H1 (cell line): ENCODE measurements at regions not wholly inside any gene's neighbourhood (a gene's known extent, or its start where the extent isn't known, plus 50 kb on each side); places are given as distances from the start of the nearest gene placed in this dataset.

Source experiments
- CTCF ChIA-PET: fragments of 300-600 bp; sonication (Branson Sonifier 250); formaldehyde crosslinking; loops from one replicate; lab custom pipeline; 2021; ENCODE audit not compliant: partially characterized antibody; lab: Charles Lee
- POLR2A ChIA-PET: fragments of 300-600 bp; sonication (Branson Sonifier 250); formaldehyde crosslinking; loops from one replicate; lab custom pipeline; 2021; ENCODE audit warnings: inconsistent platforms; ENCODE audit not compliant: partially characterized antibody; lab: Charles Lee
- DNase-seq, 2 experiments: peaks; one replicate each; pipeline versions ENCODE4 v3.0.0 to v3.0.0-alpha.2; 2010 to 2022; ENCODE audit warnings: low spot score in 2 of 2, low read depth in 1 of 2, mixed read lengths in 1 of 2
- FAIRE-seq: peaks from 2 replicates; lab custom pipeline; 2011; peaks lifted over from hg19 to GRCh38; lab: Jason Lieb, UNC
- H2AFZ ChIP-seq: 2 replicates; pipeline ENCODE4 v1.8.1; 2012; ENCODE audit warnings: low read length, inconsistent platforms
- H2AK5ac ChIP-seq: 2 replicates; pipeline ENCODE4 v1.6.1; 2013; ENCODE audit warnings: low read depth, low read length
- H2BK120ac ChIP-seq: replicated peaks from 2 replicates; pipeline ENCODE3; 2013; ENCODE audit warnings: low read depth, low read length, inconsistent platforms
- H2BK12ac ChIP-seq: 2 replicates; pipeline ENCODE4 v1.6.1; 2013; ENCODE audit warnings: low read depth, low read length
- H2BK15ac ChIP-seq: 2 replicates; pipeline ENCODE4 v1.6.1; 2013; ENCODE audit warnings: low read length
- H2BK20ac ChIP-seq: 2 replicates; pipeline ENCODE4 v1.6.1; 2013; ENCODE audit warnings: low read length
- H2BK5ac ChIP-seq: 2 replicates; pipeline ENCODE4 v1.6.1; 2013; ENCODE audit warnings: low read depth, low read length
- H3K14ac ChIP-seq: 2 replicates; pipeline ENCODE4 v1.6.1; 2013; ENCODE audit warnings: inconsistent platforms; ENCODE audit not compliant: insufficient read length
- H3K18ac ChIP-seq: 2 replicates; pipeline ENCODE4 v1.6.1; 2013; ENCODE audit warnings: low read length; ENCODE audit errors: extremely low read depth
- H3K23ac ChIP-seq: 2 replicates; pipeline ENCODE4 v1.6.1; 2013; ENCODE audit warnings: inconsistent platforms; ENCODE audit not compliant: insufficient read length
- H3K23me2 ChIP-seq: 2 replicates; pipeline ENCODE4 v1.6.1; 2013; ENCODE audit warnings: low read depth, low read length
- H3K27ac ChIP-seq: 2 replicates; pipeline ENCODE4 v1.6.1; 2011; ENCODE audit warnings: low read depth, low read length, inconsistent platforms
- H3K27me3 ChIP-seq, 4 experiments: replicated peaks in 1 of 4; 1 replicate in 1 of 4; 2 replicates in 3 of 4; pipeline versions ENCODE4 v1.6.1 to v1.8.1; 2011 to 2013; ENCODE audit warnings: low read length in 3 of 4, mild to moderate bottlenecking in 3 of 4, inconsistent platforms in 2 of 4, mixed read lengths in 2 of 4, moderate library complexity in 1 of 4; ENCODE audit not compliant: control insufficient read depth in 3 of 4, insufficient read depth in 3 of 4; ENCODE audit errors: extremely low read depth in 1 of 4
- H3K36me3 ChIP-seq, 4 experiments: 2 replicates each; pipeline versions ENCODE4 v1.6.1 to v1.8.1; 2011 to 2013; ENCODE audit warnings: mild to moderate bottlenecking in 4 of 4, low read length in 3 of 4, moderate library complexity in 2 of 4, control low read depth in 1 of 4, inconsistent platforms in 1 of 4; ENCODE audit not compliant: insufficient read depth in 4 of 4, control insufficient read depth in 2 of 4
- H3K4ac ChIP-seq: replicated peaks from 2 replicates; pipeline ENCODE3; 2013; ENCODE audit warnings: low read length, low read depth, mixed read lengths, inconsistent platforms; ENCODE audit not compliant: insufficient read length
- H3K4me1 ChIP-seq, 4 experiments: replicated peaks in 1 of 4; 1 replicate in 1 of 4; 2 replicates in 3 of 4; pipeline versions ENCODE4 v1.6.1 to v1.8.1; 2011 to 2013; ENCODE audit warnings: low read length in 3 of 4, inconsistent platforms in 2 of 4, mixed read lengths in 1 of 4; ENCODE audit not compliant: insufficient read depth in 4 of 4, control insufficient read depth in 3 of 4
- H3K4me2 ChIP-seq, 2 experiments: 2 replicates each; pipeline versions ENCODE4 v1.6.1 to v1.8.1; 2011 to 2013; ENCODE audit warnings: low read depth in 2 of 2, low read length in 2 of 2, control low read depth in 1 of 2, inconsistent platforms in 1 of 2, mild to moderate bottlenecking in 1 of 2; ENCODE audit not compliant: insufficient read depth in 1 of 2
- H3K4me3 ChIP-seq, 4 experiments: fragments of 200-600, 300-600 bp in 1 of 4; sonication (generic), shearing (Covaris generic), sonication (Bioruptor Twin) in 1 of 4; 2 replicates each; pipeline versions ENCODE4 v1.5.1 to v1.8.1; 2011 to 2016; ENCODE audit warnings: low read length in 4 of 4, low read depth in 3 of 4, control low read depth in 2 of 4, inconsistent platforms in 2 of 4, mild to moderate bottlenecking in 2 of 4, mixed read lengths in 1 of 4, moderate library complexity in 1 of 4; ENCODE audit not compliant: insufficient read depth in 2 of 4; ENCODE audit errors: extremely low read depth in 1 of 4
- H3K56ac ChIP-seq: replicated peaks from 2 replicates; pipeline ENCODE3; 2013; ENCODE audit warnings: low read depth, mild to moderate bottlenecking, mixed read lengths, low read length, inconsistent platforms; ENCODE audit not compliant: insufficient read length
- H3K79me1 ChIP-seq: 2 replicates; pipeline ENCODE4 v1.6.1; 2013; ENCODE audit warnings: low read depth, low read length, control low read depth
- H3K79me2 ChIP-seq, 2 experiments: 2 replicates each; pipeline versions ENCODE4 v1.6.1 to v1.8.1; 2012 to 2013; ENCODE audit warnings: low read length in 2 of 2, mild to moderate bottlenecking in 2 of 2, inconsistent platforms in 1 of 2; ENCODE audit not compliant: insufficient read depth in 2 of 2, control insufficient read depth in 1 of 2
- H3K9ac ChIP-seq, 4 experiments: replicated peaks in 1 of 4; 1 replicate in 1 of 4; 2 replicates in 3 of 4; pipeline versions ENCODE4 v1.6.1 to v1.8.1; 2011 to 2013; ENCODE audit warnings: low read depth in 3 of 4, low read length in 3 of 4, control low read depth in 2 of 4, mild to moderate bottlenecking in 2 of 4, moderate library complexity in 2 of 4, inconsistent platforms in 1 of 4; ENCODE audit errors: extremely low read depth in 1 of 4
- H3K9me3 ChIP-seq, 2 experiments: 2 replicates each; pipeline versions ENCODE4 v1.6.1 to v1.8.1; 2012 to 2013; ENCODE audit warnings: mild to moderate bottlenecking in 2 of 2, moderate library complexity in 2 of 2, control low read depth in 1 of 2, inconsistent platforms in 1 of 2, low read depth in 1 of 2, low read length in 1 of 2, mixed read lengths in 1 of 2; ENCODE audit not compliant: insufficient read depth in 2 of 2
- H4K20me1 ChIP-seq, 2 experiments: replicated peaks in 1 of 2; 2 replicates each; pipeline versions ENCODE3 to v1.8.1; 2011 to 2013; ENCODE audit warnings: inconsistent platforms in 2 of 2, low read length in 2 of 2, mild to moderate bottlenecking in 1 of 2; ENCODE audit not compliant: insufficient read depth in 2 of 2, control insufficient read depth in 1 of 2
- H4K5ac ChIP-seq: 2 replicates; pipeline ENCODE4 v1.6.1; 2013; ENCODE audit warnings: low read length, low read depth, mixed read lengths, inconsistent platforms; ENCODE audit not compliant: insufficient read length
- H4K8ac ChIP-seq: 2 replicates; pipeline ENCODE4 v1.8.0; 2013; ENCODE audit warnings: mild to moderate bottlenecking, moderate library complexity, low read length, inconsistent platforms; ENCODE audit not compliant: insufficient read depth; ENCODE audit errors: extremely low read depth
- H4K91ac ChIP-seq: replicated peaks from 2 replicates; pipeline ENCODE3; 2013; ENCODE audit warnings: low read length, mixed read lengths, inconsistent platforms; ENCODE audit not compliant: insufficient read length
- CTBP2 ChIP-seq: IDR thresholded peaks from 2 replicates; pipeline ENCODE4 v1.7.0; 2011; ENCODE audit warnings: borderline replicate concordance, mild to moderate bottlenecking, moderate library complexity, mixed read lengths, low read length; ENCODE audit not compliant: insufficient read depth, insufficient read length
- WGBS, 2 experiments: shearing (Covaris generic) in 1 of 2; methylation state at CpG; one replicate each; pipeline versions ENCODE4 v1.1.6 to v1.1.7; 2013 to 2015; ENCODE audit warnings: low lambda C conversion rate in 2 of 2, mixed read lengths in 2 of 2, inconsistent platforms in 1 of 2, low coverage in 1 of 2, missing lambda C conversion rate in 1 of 2; ENCODE audit not compliant: insufficient replicate concordance in 2 of 2, insufficient coverage in 1 of 2, insufficient read length in 1 of 2; ENCODE audit errors: extremely low coverage in 1 of 2, missing lambda C conversion rate in 1 of 2; 5-methylcytosine and 5-hydroxymethylcytosine counted together

GRCh38 chr1:244212797-244213475, 161.9 kb downstream of the ZBTB18 start:
- Histone ChIP-seq H4K5ac (no peak overlapping the region), H3K4ac (no peak overlapping the region), H2BK12ac (no peak overlapping the region; the same call in 1 of the 2 replicates), H2BK15ac (no peak overlapping the region), H2BK5ac (no peak overlapping the region), H3K14ac (no peak overlapping the region), H3K79me1 (no peaks in the 10 kb centered on the region), H3K56ac (no peak overlapping the region), H2AFZ (no peak overlapping the region), H3K4me2 (no peak overlapping the region), H3K79me2 (no peaks in the 10 kb centered on the region), H4K91ac (no peak overlapping the region), H3K9me3 (no peaks in the 10 kb centered on the region), H2BK20ac (no peak overlapping the region), H4K20me1 (no peaks in the 10 kb centered on the region), H3K27ac (no peak overlapping the region), H3K18ac (no peak overlapping the region), H3K9ac (no peak overlapping the region), H3K36me3 (no peaks in the 10 kb centered on the region), H3K23ac (no peak overlapping the region), H4K8ac (no peak overlapping the region), H3K4me3 (no peak overlapping the region), H3K4me1 (peaks cover 0 to 5% (median 2%) of the 10 kb centered on the region in 4 experiments; a peak in 5 of 7 replicates), H2BK120ac (no peak overlapping the region), H2AK5ac (no peak overlapping the region), H3K27me3 (0 out of 7 replicates have a peak, but pooled peaks cover 0 to 2% (median 0%) of the 10 kb centered on the region in 4 experiments), H3K23me2 (no peaks in the 10 kb centered on the region)
- 90% methylated on average over 8 of the region's 8 CpGs; no CpG with 5 or more reads in 1 of the 2 experiments for WGBS, 2 experiments
- no peak for TF ChIP-seq CTBP2
- ChIA-PET POLR2A (interaction anchor here (1.7 kb wide), 1 partner anchor 11 kb away, joined by 6 read pairs; no protein-coding TSS in a partner anchor), CTCF (interaction anchor here (0.7 to 3.3 kb wide), 9 partner anchors 9 to 160 kb away, joined by 3 to 22 read pairs (median 4); no protein-coding TSS in a partner anchor)
- DNase-seq (no peak), FAIRE-seq (no peak)
